WTC11 (cell line): ENCODE measurements at regions not wholly inside any gene's neighbourhood (a gene's known extent, or its start where the extent isn't known, plus 50 kb on each side); places are given as distances from the start of the nearest gene placed in this dataset.

Source experiments
- TF ChIP-seq, protein P1 (sequence below): sonication (generic); formaldehyde crosslinking; IDR thresholded peaks from 2 replicates; pipeline ENCODE4 v1.8.1; 2023; ENCODE audit warnings: mild to moderate bottlenecking, missing genetic modification reagents, borderline replicate concordance
- TF ChIP-seq, protein P2 (sequence below): sonication (generic); formaldehyde crosslinking; IDR thresholded peaks from 2 replicates; pipeline ENCODE4 v1.8.1; 2023; ENCODE audit warnings: mild to moderate bottlenecking, missing genetic modification reagents, moderate library complexity

DNA sequence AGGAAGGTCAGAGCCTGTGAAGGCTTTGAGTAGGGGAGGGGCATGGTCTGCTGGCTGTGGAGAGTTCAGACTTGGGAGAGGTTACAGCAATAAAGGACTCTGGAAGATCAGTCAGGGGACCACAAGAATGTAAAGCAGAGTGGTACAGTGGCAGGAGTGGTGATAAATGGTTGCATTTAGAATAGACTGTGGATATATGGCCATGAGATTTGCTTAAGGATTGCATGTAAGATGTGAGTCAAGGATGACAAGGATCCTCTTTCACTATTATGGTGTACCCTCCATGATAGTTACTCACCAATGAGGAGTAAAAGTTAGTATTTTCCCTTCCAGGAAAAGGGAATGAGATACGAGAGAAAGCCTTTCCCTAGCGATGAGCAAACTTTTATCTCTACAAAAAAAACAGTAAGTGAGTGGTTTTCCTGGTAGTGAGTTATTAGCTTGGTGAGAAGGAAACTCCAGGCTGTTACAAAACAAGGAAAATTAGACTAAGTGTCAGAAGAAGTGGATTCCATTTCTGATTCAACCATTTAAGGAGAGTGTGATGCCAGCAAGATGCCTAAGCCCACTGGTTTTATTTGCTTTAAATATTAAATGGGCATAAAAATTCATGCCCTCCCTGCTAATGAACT lies 818.0 kb upstream of the ACVR2A start:
- TF ChIP-seq, protein P1, sequence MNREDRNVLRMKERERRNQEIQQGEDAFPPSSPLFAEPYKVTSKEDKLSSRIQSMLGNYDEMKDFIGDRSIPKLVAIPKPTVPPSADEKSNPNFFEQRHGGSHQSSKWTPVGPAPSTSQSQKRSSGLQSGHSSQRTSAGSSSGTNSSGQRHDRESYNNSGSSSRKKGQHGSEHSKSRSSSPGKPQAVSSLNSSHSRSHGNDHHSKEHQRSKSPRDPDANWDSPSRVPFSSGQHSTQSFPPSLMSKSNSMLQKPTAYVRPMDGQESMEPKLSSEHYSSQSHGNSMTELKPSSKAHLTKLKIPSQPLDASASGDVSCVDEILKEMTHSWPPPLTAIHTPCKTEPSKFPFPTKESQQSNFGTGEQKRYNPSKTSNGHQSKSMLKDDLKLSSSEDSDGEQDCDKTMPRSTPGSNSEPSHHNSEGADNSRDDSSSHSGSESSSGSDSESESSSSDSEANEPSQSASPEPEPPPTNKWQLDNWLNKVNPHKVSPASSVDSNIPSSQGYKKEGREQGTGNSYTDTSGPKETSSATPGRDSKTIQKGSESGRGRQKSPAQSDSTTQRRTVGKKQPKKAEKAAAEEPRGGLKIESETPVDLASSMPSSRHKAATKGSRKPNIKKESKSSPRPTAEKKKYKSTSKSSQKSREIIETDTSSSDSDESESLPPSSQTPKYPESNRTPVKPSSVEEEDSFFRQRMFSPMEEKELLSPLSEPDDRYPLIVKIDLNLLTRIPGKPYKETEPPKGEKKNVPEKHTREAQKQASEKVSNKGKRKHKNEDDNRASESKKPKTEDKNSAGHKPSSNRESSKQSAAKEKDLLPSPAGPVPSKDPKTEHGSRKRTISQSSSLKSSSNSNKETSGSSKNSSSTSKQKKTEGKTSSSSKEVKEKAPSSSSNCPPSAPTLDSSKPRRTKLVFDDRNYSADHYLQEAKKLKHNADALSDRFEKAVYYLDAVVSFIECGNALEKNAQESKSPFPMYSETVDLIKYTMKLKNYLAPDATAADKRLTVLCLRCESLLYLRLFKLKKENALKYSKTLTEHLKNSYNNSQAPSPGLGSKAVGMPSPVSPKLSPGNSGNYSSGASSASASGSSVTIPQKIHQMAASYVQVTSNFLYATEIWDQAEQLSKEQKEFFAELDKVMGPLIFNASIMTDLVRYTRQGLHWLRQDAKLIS, result no peak
- TF ChIP-seq, protein P2, sequence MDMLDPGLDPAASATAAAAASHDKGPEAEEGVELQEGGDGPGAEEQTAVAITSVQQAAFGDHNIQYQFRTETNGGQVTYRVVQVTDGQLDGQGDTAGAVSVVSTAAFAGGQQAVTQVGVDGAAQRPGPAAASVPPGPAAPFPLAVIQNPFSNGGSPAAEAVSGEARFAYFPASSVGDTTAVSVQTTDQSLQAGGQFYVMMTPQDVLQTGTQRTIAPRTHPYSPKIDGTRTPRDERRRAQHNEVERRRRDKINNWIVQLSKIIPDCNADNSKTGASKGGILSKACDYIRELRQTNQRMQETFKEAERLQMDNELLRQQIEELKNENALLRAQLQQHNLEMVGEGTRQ (CRISPR knock-in tag), result no peak
